ENCODE measurements at regions not wholly inside any gene's neighbourhood (a gene's known extent, or its start where the extent isn't known, plus 50 kb on each side); places are given as distances from the start of the nearest gene placed in this dataset.

- H3K4me1 Mint-ChIP-seq (ENCODE audit: low read depth, unreplicated experiment), result no peaks in the 10 kb centered on the region
Measured at GRCh38 chr4:111632641-111633151, 512.6 kb upstream of the FAM241A start.

GRCh38 chr4:111633663-111634266 lies 511.5 kb upstream of the FAM241A start:
- POLR2A ChIA-PET, result no interaction called here
- CTCF ChIA-PET, result no interaction called here
- no peak for DNase-seq

More at GRCh38 chr4:111632641-111633151, 512.6 kb upstream of the FAM241A start:
- no peak for DNase-seq
- no peaks in the 10 kb centered on the region for H3K9me3 ChIP-seq
- ChIA-PET CTCF (no interaction called here), POLR2A (no interaction called here)
- no peaks in the 10 kb centered on the region for H3K27me3 ChIP-seq (replicated peaks; ENCODE audit: control insufficient read depth, insufficient read depth, low read length)
- TF ChIP-seq CTCF (IDR thresholded peaks at IDR 0.05; ENCODE audit: insufficient read depth in 1 of 2, low read depth in 1 of 2, low read length in 1 of 2, severe bottlenecking in 1 of 2, unreplicated experiment in 1 of 2), result no peak
- H3K4me3 ChIP-seq (ENCODE audit: low read depth, low read length), result no peak overlapping the region
- H3K4me1 ChIP-seq, result no peaks in the 10 kb centered on the region
- no peak overlapping the region for H3K4me3 Mint-ChIP-seq (ENCODE audit: unreplicated experiment)
- BruUV-seq (replicated peaks), result no TSS peak
- intact Hi-C loops (cut with micrococcal nuclease; ENCODE audit: unreplicated experiment), result loop anchor here (10.0 kb wide), 1 partner anchor 158 kb away; no protein-coding TSS in a partner anchor
- H3K9me3 Mint-ChIP-seq (ENCODE audit: unreplicated experiment), result no peaks in the 10 kb centered on the region
- peaks cover 11% of the 10 kb centered on the region for H3K27me3 Mint-ChIP-seq (ENCODE audit: insufficient read depth, unreplicated experiment)
- no peak overlapping the region for H3K27ac Mint-ChIP-seq (ENCODE audit: unreplicated experiment)
- no peaks in the 10 kb centered on the region for H3K36me3 ChIP-seq (ENCODE audit: control insufficient read depth, insufficient read depth, low read length)
- no peaks in the 10 kb centered on the region for H3K36me3 Mint-ChIP-seq (ENCODE audit: insufficient read depth, unreplicated experiment)

GRCh38 chr4:111635646-111636045 lies 509.6 kb upstream of the FAM241A start:
- Mint-ChIP-seq H3K36me3 (ENCODE audit: insufficient read depth, unreplicated experiment) (no peaks in the 10 kb centered on the region), H3K4me3 (ENCODE audit: unreplicated experiment) (no peak overlapping the region), H3K27ac (ENCODE audit: unreplicated experiment) (no peak overlapping the region), H3K9me3 (ENCODE audit: unreplicated experiment) (no peaks in the 10 kb centered on the region), H3K27me3 (ENCODE audit: insufficient read depth, unreplicated experiment) (peaks cover 9% of the 10 kb centered on the region), H3K4me1 (ENCODE audit: low read depth, unreplicated experiment) (peaks cover 6% of the 10 kb centered on the region)
- no TSS peak for BruUV-seq (replicated peaks)
- TF ChIP-seq CTCF (IDR thresholded peaks at IDR 0.05; ENCODE audit: insufficient read depth in 1 of 2, low read depth in 1 of 2, low read length in 1 of 2, severe bottlenecking in 1 of 2, unreplicated experiment in 1 of 2), result no peak
- Histone ChIP-seq H3K4me1 (peaks cover 7% of the 10 kb centered on the region), H3K9me3 (no peaks in the 10 kb centered on the region), H3K4me3 (ENCODE audit: low read depth, low read length) (no peak overlapping the region), H3K36me3 (ENCODE audit: control insufficient read depth, insufficient read depth, low read length) (no peaks in the 10 kb centered on the region), H3K27me3 (replicated peaks; ENCODE audit: control insufficient read depth, insufficient read depth, low read length) (no peaks in the 10 kb centered on the region)
- intact Hi-C loops (cut with micrococcal nuclease; ENCODE audit: unreplicated experiment), result loop anchor here (10.0 kb wide), 1 partner anchor 161 kb away; no protein-coding TSS in a partner anchor
- CTCF ChIA-PET, result no interaction called here
- POLR2A ChIA-PET, result no interaction called here
- DNase-seq, result no peak

More at GRCh38 chr4:111633663-111634266, 511.5 kb upstream of the FAM241A start:
- H3K9me3 Mint-ChIP-seq (ENCODE audit: unreplicated experiment), result no peaks in the 10 kb centered on the region
- H3K4me1 Mint-ChIP-seq (ENCODE audit: low read depth, unreplicated experiment), result no peaks in the 10 kb centered on the region
- no peak overlapping the region for H3K4me3 ChIP-seq (ENCODE audit: low read depth, low read length)
- peaks cover 11% of the 10 kb centered on the region for H3K27me3 Mint-ChIP-seq (ENCODE audit: insufficient read depth, unreplicated experiment)
- H3K27ac Mint-ChIP-seq (ENCODE audit: unreplicated experiment), result no peak overlapping the region
- BruUV-seq (replicated peaks), result no TSS peak
- no peaks in the 10 kb centered on the region for H3K36me3 Mint-ChIP-seq (ENCODE audit: insufficient read depth, unreplicated experiment)
- peaks cover 3% of the 10 kb centered on the region for H3K4me1 ChIP-seq
- no peak overlapping the region for H3K4me3 Mint-ChIP-seq (ENCODE audit: unreplicated experiment)
- no peaks in the 10 kb centered on the region for H3K9me3 ChIP-seq
- TF ChIP-seq CTCF (IDR thresholded peaks at IDR 0.05; ENCODE audit: insufficient read depth in 1 of 2, low read depth in 1 of 2, low read length in 1 of 2, severe bottlenecking in 1 of 2, unreplicated experiment in 1 of 2), result no peak
- no peaks in the 10 kb centered on the region for H3K27me3 ChIP-seq (replicated peaks; ENCODE audit: control insufficient read depth, insufficient read depth, low read length)
- intact Hi-C loops (cut with micrococcal nuclease; ENCODE audit: unreplicated experiment), result loop anchor here (10.0 kb wide), 1 partner anchor 159 kb away; no protein-coding TSS in a partner anchor
- no peaks in the 10 kb centered on the region for H3K36me3 ChIP-seq (ENCODE audit: control insufficient read depth, insufficient read depth, low read length)
